NAMALWA (cell line): ENCODE measurements at regions not wholly inside any gene's neighbourhood (a gene's known extent, or its start where the extent isn't known, plus 50 kb on each side); places are given as distances from the start of the nearest gene placed in this dataset.
"Not testable (repeated sequence)": the region's sequence is repeated elsewhere in the genome, so short reads cannot be mapped to it uniquely, and the experiment has no call there.

ENCODE experiments used
- DNase-seq: peaks from one replicate; pipeline ENCODE4 v3.0.0-alpha.2; 2015; ENCODE audit warnings: low spot score

DNA sequence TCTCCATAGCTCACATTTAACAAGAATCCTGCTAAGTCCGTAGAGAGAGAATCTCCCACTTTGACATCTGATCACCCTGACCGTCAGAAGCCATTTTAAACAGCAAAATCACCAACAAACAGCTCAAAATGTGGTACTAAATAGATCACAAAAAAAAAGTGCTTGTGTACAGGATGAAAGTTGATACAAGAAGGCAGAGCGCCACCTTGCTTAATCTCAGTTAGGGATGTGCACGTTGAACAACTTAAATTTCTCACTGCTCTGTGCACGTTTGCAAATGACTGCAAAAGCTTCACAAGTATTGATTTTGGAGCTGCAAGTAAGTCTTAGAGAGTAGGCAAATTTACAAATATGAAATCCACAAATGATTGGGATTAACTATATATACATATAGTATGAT is 63.1 kb upstream of the NREP start:
- DNase-seq = peak; percentile 18

DNA sequence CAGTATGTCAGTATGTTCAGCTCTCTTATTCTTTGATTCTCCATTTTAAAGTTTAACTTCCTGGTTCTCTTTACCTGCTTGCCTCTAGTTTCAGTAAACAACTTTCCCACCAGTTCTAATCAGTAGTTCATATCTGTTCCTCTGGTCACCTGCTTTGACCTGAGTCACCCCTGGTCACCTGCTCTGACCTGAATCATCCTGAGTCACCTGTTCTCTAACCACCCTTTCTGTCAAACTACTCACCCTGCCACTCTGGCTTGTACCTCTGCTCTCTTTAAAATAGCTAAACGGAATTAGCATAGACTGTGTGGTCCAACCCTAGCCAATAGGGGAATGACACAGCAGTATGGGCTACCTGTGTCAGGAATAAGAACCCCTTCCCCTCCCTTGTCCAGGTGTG is 62.0 kb upstream of the NREP start:
- not testable (repeated sequence) for DNase-seq

DNA sequence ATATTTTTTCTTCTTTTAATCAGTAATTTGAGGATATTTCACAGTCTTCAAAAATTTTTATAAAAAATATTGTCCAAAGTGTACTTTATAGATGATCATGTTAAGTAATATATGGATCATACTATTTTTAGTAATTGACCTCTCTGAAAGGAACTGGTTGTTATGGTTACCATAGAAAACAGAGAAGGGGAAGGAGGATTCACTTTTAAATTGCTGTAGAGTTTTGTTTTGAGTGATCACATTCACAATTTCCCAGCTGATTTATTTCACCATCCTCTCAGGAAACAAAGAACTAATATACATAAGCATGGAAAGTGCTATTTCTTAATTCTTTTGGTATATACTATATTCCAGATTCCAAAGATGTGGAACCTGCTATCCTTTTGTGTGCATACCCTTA is 56.5 kb upstream of the NREP start:
- peak; percentile 9 for DNase-seq

DNA sequence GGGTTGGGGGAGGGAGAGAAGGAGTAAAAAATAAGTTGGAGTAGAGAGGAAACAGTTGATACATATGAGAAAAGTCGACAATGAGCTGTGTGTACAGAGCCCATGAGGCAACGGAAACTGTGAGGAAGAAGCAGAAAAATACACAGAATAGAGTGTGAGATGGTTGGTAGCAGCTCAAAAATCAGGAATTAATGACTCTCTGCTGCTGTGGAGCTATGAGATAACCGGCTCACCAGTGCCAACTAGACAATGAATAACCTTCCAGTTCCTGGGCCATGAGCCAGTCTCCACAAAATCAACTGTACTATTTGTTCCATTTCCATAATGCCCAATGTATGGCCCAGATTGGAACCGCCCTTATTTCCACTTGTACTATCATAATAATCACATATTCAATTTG is 53.1 kb upstream of the NREP start:
- no peak for DNase-seq
